GM12892 (cell line): ENCODE measurements at regions not wholly inside any gene's neighbourhood (a gene's known extent, or its start where the extent isn't known, plus 50 kb on each side); places are given as distances from the start of the nearest gene placed in this dataset.
"Not testable (repeated sequence)": the region's sequence is repeated elsewhere in the genome, so short reads cannot be mapped to it uniquely, and the experiment has no call there.

Experiments
- DNase-seq: peaks from one replicate; pipeline ENCODE4 v3.0.0; 2011; ENCODE audit not compliant: insufficient read length
- FAIRE-seq: peaks from 2 replicates; lab custom pipeline; 2011; peaks lifted over from hg19 to GRCh38; lab: Jason Lieb, UNC
- POLR2A ChIP-seq: IDR thresholded peaks from 2 replicates; pipeline ENCODE4 v1.6.1; 2011; ENCODE audit warnings: low read depth, low read length, control low read depth
- POLR2AphosphoS5 ChIP-seq: IDR thresholded peaks from 2 replicates; pipeline ENCODE4 v1.6.1; 2011; ENCODE audit warnings: low read depth, low read length, control low read depth
- TAF1 ChIP-seq: IDR thresholded peaks from 2 replicates; pipeline ENCODE4 v1.6.1; 2011; ENCODE audit warnings: low read depth, mild to moderate bottlenecking, control low read depth, low read length, borderline replicate concordance

GRCh38 chr20:53804920-53805894 lies 211.6 kb upstream of the ZNF217 start:
- TF ChIP-seq POLR2A = no peak
- TF ChIP-seq POLR2AphosphoS5 = no peak
- TF ChIP-seq TAF1 = no peak
- FAIRE-seq (no peak), DNase-seq (no peak)

- FAIRE-seq, DNase-seq: not testable (repeated sequence)
Observed at GRCh38 chr20:53804308-53804707, 210.7 kb upstream of the ZNF217 start.

GRCh38 chr20:53803492-53804155 lies 210.0 kb upstream of the ZNF217 start:
- FAIRE-seq (no peak), DNase-seq (no peak)
- no peak for TF ChIP-seq POLR2A
- no peak for TF ChIP-seq TAF1
- TF ChIP-seq POLR2AphosphoS5 = no peak

- TF ChIP-seq TAF1 (no peak), POLR2AphosphoS5 (no peak), POLR2A (no peak)
- DNase-seq (no peak), FAIRE-seq (no peak)
Observed at GRCh38 chr20:53801609-53802370, 208.2 kb upstream of the ZNF217 start.

GRCh38 chr20:53800883-53801604 lies 207.4 kb upstream of the ZNF217 start:
- TF ChIP-seq TAF1 = no peak
- DNase-seq (no peak), FAIRE-seq (no peak)

- FAIRE-seq = no peak
- TF ChIP-seq POLR2AphosphoS5 (no peak), POLR2A (no peak), TAF1 (no peak)
- no peak for DNase-seq
Observed at GRCh38 chr20:53800418-53800817, 206.8 kb upstream of the ZNF217 start.

GRCh38 chr20:53797085-53797484 lies 203.4 kb upstream of the ZNF217 start:
- no peak for DNase-seq
- no peak for FAIRE-seq
- TF ChIP-seq TAF1 (no peak), POLR2AphosphoS5 (no peak), POLR2A (no peak)

- FAIRE-seq = no peak
- DNase-seq = no peak
Observed at GRCh38 chr20:53795170-53795569, 201.5 kb upstream of the ZNF217 start.

GRCh38 chr20:53794529-53795115 lies 201.0 kb upstream of the ZNF217 start:
- no peak for TF ChIP-seq POLR2AphosphoS5
- no peak for TF ChIP-seq POLR2A
- TF ChIP-seq TAF1 = no peak
- FAIRE-seq = no peak
- DNase-seq = no peak

More at GRCh38 chr20:53795170-53795569, 201.5 kb upstream of the ZNF217 start:
- TF ChIP-seq POLR2AphosphoS5 (no peak), TAF1 (no peak), POLR2A (no peak)

- FAIRE-seq = no peak
- DNase-seq = no peak
- no peak for TF ChIP-seq POLR2AphosphoS5
- no peak for TF ChIP-seq TAF1
- TF ChIP-seq POLR2A = no peak
Observed at GRCh38 chr20:53793783-53794383, 200.2 kb upstream of the ZNF217 start.
